ENCODE measurements at regions not wholly inside any gene's neighbourhood (a gene's known extent, or its start where the extent isn't known, plus 50 kb on each side); places are given as distances from the start of the nearest gene placed in this dataset.

DNA sequence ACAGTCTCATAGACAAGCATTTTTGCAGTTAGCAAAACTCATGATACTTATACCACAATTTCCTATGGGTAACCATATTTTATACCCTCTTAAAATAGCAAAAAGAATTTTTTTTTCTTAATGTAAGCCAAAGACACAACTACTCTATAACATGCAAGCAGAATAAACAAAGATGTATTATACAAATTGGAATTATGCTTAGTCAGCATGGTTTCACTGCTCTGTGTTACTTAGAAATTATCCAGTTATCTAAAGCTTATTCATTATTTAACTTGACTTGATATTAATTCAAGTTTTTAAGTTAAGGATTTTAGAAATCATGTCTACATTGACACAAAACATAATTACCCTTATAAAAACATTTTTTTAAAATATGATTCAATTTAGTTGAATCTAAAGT lies 449.8 kb upstream of the CDH2 start:
- TF ChIP-seq, protein P1, sequence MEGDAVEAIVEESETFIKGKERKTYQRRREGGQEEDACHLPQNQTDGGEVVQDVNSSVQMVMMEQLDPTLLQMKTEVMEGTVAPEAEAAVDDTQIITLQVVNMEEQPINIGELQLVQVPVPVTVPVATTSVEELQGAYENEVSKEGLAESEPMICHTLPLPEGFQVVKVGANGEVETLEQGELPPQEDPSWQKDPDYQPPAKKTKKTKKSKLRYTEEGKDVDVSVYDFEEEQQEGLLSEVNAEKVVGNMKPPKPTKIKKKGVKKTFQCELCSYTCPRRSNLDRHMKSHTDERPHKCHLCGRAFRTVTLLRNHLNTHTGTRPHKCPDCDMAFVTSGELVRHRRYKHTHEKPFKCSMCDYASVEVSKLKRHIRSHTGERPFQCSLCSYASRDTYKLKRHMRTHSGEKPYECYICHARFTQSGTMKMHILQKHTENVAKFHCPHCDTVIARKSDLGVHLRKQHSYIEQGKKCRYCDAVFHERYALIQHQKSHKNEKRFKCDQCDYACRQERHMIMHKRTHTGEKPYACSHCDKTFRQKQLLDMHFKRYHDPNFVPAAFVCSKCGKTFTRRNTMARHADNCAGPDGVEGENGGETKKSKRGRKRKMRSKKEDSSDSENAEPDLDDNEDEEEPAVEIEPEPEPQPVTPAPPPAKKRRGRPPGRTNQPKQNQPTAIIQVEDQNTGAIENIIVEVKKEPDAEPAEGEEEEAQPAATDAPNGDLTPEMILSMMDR (IDR thresholded peaks at IDR 0.05; ENCODE audit: control extremely low read depth, extremely low read depth): no peak
- Histone ChIP-seq H3K27me3 (ENCODE audit: control insufficient read depth in 3 of 3, insufficient read depth in 3 of 3, low read length in 2 of 3) (no peaks in the 10 kb centered on the region), H3K36me3 (ENCODE audit: control insufficient read depth in 4 of 4, insufficient read depth in 4 of 4, low read length in 4 of 4) (no peaks in the 10 kb centered on the region), H3K9ac (ENCODE audit: insufficient read depth in 1 of 2, low read length in 2 of 2) (no peak overlapping the region), H3K4me1 (ENCODE audit: control insufficient read depth in 5 of 5, insufficient read depth in 5 of 5, low read length in 5 of 5) (no peaks in the 10 kb centered on the region), H3K27ac (ENCODE audit: low read depth in 1 of 2, low read length in 1 of 2) (no peak overlapping the region), H3K4me3 (no peak overlapping the region), H3K9me3 (ENCODE audit: control insufficient read depth in 4 of 4, insufficient read depth in 3 of 4, low read length in 3 of 4) (no peaks in the 10 kb centered on the region)
- no peak for ATAC-seq (ENCODE audit: insufficient read depth, low FRiP score)
- no peak for DNase-seq

DNA sequence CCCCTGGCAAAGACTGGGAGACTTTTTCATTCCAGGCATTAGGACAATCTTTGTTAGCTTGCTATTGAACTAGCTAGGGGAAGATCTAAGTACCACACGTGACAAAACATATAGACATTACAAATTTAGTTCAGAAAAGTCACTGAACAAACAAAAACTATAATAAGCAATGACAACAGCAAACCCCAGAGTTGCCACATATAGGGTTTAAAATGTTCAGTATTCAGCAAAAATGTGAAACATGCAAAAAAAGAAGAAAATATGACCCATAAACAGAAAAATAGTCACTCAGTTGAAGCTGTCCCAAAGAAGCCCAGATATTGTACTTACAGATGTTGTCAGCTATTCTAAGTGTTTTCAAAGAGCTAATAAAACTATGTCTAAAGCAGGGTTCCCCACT lies 431.1 kb upstream of the CDH2 start:
- H3K27me3 ChIP-seq (ENCODE audit: control insufficient read depth in 3 of 3, insufficient read depth in 3 of 3, low read length in 2 of 3): no peaks in the 10 kb centered on the region
- TF ChIP-seq, protein P1 (IDR thresholded peaks at IDR 0.05; ENCODE audit: control extremely low read depth, extremely low read depth): no peak
- H3K27ac ChIP-seq (ENCODE audit: low read depth in 1 of 2, low read length in 1 of 2): no peak overlapping the region
- no peak overlapping the region for H3K4me3 ChIP-seq
- H3K4me1 ChIP-seq (ENCODE audit: control insufficient read depth in 5 of 5, insufficient read depth in 5 of 5, low read length in 5 of 5): no peaks in the 10 kb centered on the region
- no peaks in the 10 kb centered on the region for H3K36me3 ChIP-seq (ENCODE audit: control insufficient read depth in 4 of 4, insufficient read depth in 4 of 4, low read length in 4 of 4)
- H3K9ac ChIP-seq (ENCODE audit: insufficient read depth in 1 of 2, low read length in 2 of 2): no peak overlapping the region
- no peak for DNase-seq
- WGBS, 2 donors: 37 to 38% methylated on average over 1 of the region's 1 CpG
- H3K9me3 ChIP-seq (ENCODE audit: control insufficient read depth in 4 of 4, insufficient read depth in 3 of 4, low read length in 3 of 4): peaks cover 0 to 2% (median 0%) of the 10 kb centered on the region in 4 donors
- no peak for ATAC-seq (ENCODE audit: insufficient read depth, low FRiP score)

DNA sequence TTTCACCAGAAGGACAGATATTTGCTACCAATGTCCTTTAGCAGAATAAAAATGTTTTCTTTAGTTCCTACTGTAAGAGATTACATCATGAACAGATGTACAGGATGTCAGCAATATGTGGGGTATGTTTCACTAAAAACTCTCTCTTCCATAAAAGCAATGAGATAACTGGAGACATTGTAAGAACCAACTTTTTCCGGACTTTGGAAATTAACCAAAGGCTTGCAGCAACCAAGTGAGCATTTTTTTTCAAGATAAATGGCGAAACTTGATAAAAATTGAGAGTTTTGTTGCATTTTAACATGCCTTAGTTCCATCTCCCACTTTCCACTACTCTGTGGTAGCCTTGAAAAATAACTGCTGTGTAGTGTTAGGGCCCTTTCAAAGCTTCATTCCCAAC lies 429.8 kb upstream of the CDH2 start:
- WGBS, 2 donors: 80% methylated on average over 2 of the region's 2 CpGs
- Histone ChIP-seq H3K4me1 (ENCODE audit: control insufficient read depth in 5 of 5, insufficient read depth in 5 of 5, low read length in 5 of 5) (no peaks in the 10 kb centered on the region), H3K27me3 (ENCODE audit: control insufficient read depth in 3 of 3, insufficient read depth in 3 of 3, low read length in 2 of 3) (no peaks in the 10 kb centered on the region), H3K9me3 (ENCODE audit: control insufficient read depth in 4 of 4, insufficient read depth in 3 of 4, low read length in 3 of 4) (peaks cover 0 to 2% (median 0%) of the 10 kb centered on the region in 4 donors), H3K27ac (ENCODE audit: low read depth in 1 of 2, low read length in 1 of 2) (no peak overlapping the region), H3K36me3 (ENCODE audit: control insufficient read depth in 4 of 4, insufficient read depth in 4 of 4, low read length in 4 of 4) (no peaks in the 10 kb centered on the region), H3K4me3 (no peak overlapping the region), H3K9ac (ENCODE audit: insufficient read depth in 1 of 2, low read length in 2 of 2) (no peak overlapping the region)
- TF ChIP-seq, protein P1 (IDR thresholded peaks at IDR 0.05; ENCODE audit: control extremely low read depth, extremely low read depth): no peak
- DNase-seq (no peak), ATAC-seq (ENCODE audit: insufficient read depth, low FRiP score) (no peak)

DNA sequence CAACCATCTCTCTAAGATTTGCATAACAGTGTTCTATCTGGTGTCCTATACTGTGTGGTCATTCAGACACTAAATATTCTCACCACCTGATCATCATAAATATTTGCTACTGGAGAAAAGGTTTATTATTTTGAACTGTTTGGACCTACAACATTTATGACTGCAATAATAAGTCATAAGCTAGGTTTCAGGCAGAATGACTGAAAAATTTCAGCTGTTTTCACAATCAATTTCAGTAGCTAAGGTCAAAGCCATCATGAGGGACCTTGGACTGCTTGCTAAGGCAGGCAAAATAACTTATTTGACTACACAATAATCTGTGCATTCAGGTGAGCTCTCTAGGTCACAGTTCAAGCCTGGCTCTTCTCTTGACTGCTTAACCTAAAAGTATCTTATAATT lies 425.5 kb upstream of the CDH2 start:
- no peaks in the 10 kb centered on the region for H3K4me1 ChIP-seq (ENCODE audit: control insufficient read depth in 5 of 5, insufficient read depth in 5 of 5, low read length in 5 of 5)
- H3K27ac ChIP-seq (ENCODE audit: low read depth in 1 of 2, low read length in 1 of 2): no peak overlapping the region
- TF ChIP-seq, protein P1 (IDR thresholded peaks at IDR 0.05; ENCODE audit: control extremely low read depth, extremely low read depth): no peak
- no peak overlapping the region for H3K4me3 ChIP-seq
- no peaks in the 10 kb centered on the region for H3K36me3 ChIP-seq (ENCODE audit: control insufficient read depth in 4 of 4, insufficient read depth in 4 of 4, low read length in 4 of 4)
- peaks cover 0 to 3% (median 0%) of the 10 kb centered on the region in 4 donors for H3K9me3 ChIP-seq (ENCODE audit: control insufficient read depth in 4 of 4, insufficient read depth in 3 of 4, low read length in 3 of 4)
- H3K27me3 ChIP-seq (ENCODE audit: control insufficient read depth in 3 of 3, insufficient read depth in 3 of 3, low read length in 2 of 3): no peaks in the 10 kb centered on the region
- H3K9ac ChIP-seq (ENCODE audit: insufficient read depth in 1 of 2, low read length in 2 of 2): no peak overlapping the region
- DNase-seq: no peak
- no peak for ATAC-seq (ENCODE audit: insufficient read depth, low FRiP score)

All from lung (tissue), 11 donors.